GM23338 (cell line): ENCODE measurements at regions not wholly inside any gene's neighbourhood (a gene's known extent, or its start where the extent isn't known, plus 50 kb on each side); places are given as distances from the start of the nearest gene placed in this dataset.

Source experiments
- ATAC-seq: fragments of 200-7000 bp; cut with Tn5 transposase; 3 replicates; pipeline ENCODE4 v1.9.1; 2020
- DNase-seq: peaks from one replicate; pipeline ENCODE4 v3.0.0-alpha.2; 2015; ENCODE audit warnings: low spot score
- H2AFZ ChIP-seq: fragments of 200-600 bp; sonication (generic); 2 replicates; pipeline ENCODE4 v1.8.0; 2016; ENCODE audit warnings: antibody characterized with exemption, mild to moderate bottlenecking, moderate library complexity
- H3F3A ChIP-seq: fragments of 200-600 bp; sonication (generic); replicated peaks from 2 replicates; pipeline ENCODE4 v1.8.0; 2017; ENCODE audit warnings: antibody characterized with exemption, mixed run types, low read depth
- H3K27ac ChIP-seq: fragments of 200-600 bp; sonication (generic); 2 replicates; pipeline ENCODE4 v1.6.1; 2016; ENCODE audit warnings: low read depth
- H3K27me3 ChIP-seq: fragments of 200-600 bp; sonication (generic); 2 replicates; pipeline ENCODE4 v1.8.0; 2016; ENCODE audit warnings: mild to moderate bottlenecking, mixed run types, moderate library complexity; ENCODE audit not compliant: insufficient read depth
- H3K36me3 ChIP-seq: fragments of 200-600 bp; sonication (generic); 2 replicates; pipeline ENCODE4 v1.8.0; 2016; ENCODE audit warnings: mild to moderate bottlenecking; ENCODE audit not compliant: insufficient read depth
- H3K4me1 ChIP-seq: fragments of 200-600 bp; sonication (generic); 2 replicates; pipeline ENCODE4 v1.8.0; 2016; ENCODE audit warnings: mild to moderate bottlenecking, moderate library complexity; ENCODE audit not compliant: insufficient read depth
- H3K4me2 ChIP-seq: fragments of 200-600 bp; sonication (generic); 2 replicates; pipeline ENCODE4 v1.7.1; 2017; ENCODE audit warnings: mixed run types
- H3K4me3 ChIP-seq: fragments of 200-600 bp; sonication (generic); 2 replicates; pipeline ENCODE4 v1.6.1; 2016; ENCODE audit warnings: mixed run types
- H3K79me2 ChIP-seq: fragments of 200-600 bp; sonication (generic); replicated peaks from 2 replicates; pipeline ENCODE4 v1.8.0; 2017; ENCODE audit warnings: mild to moderate bottlenecking; ENCODE audit not compliant: insufficient read depth
- H3K9me2 ChIP-seq: fragments of 200-600 bp; sonication (generic); 2 replicates; pipeline ENCODE4 v1.8.0; 2017; ENCODE audit not compliant: insufficient read depth
- H4K20me1 ChIP-seq: fragments of 200-600 bp; sonication (generic); replicated peaks from 2 replicates; pipeline ENCODE4 v1.8.0; 2017; ENCODE audit warnings: mild to moderate bottlenecking; ENCODE audit not compliant: insufficient read depth
- H3K27ac Mint-ChIP-seq: 2 replicates; pipeline ENCODE4 v1.8.0; 2020; ENCODE audit warnings: inconsistent platforms, mild to moderate bottlenecking, moderate library complexity, mixed read lengths
- H3K27me3 Mint-ChIP-seq: 3 replicates; pipeline ENCODE4 v1.8.0; 2022; ENCODE audit warnings: low read depth, mild to moderate bottlenecking, moderate library complexity, mixed read lengths, inconsistent platforms; ENCODE audit not compliant: insufficient read depth, poor library complexity
- H3K36me3 Mint-ChIP-seq: 3 replicates; pipeline ENCODE4 v1.8.0; 2021; ENCODE audit warnings: low read depth, mild to moderate bottlenecking, inconsistent platforms, moderate library complexity, mixed read lengths
- H3K4me1 Mint-ChIP-seq: 3 replicates; pipeline ENCODE4 v1.8.0; 2020; ENCODE audit warnings: mild to moderate bottlenecking, inconsistent platforms, mixed read lengths
- H3K4me3 Mint-ChIP-seq: 3 replicates; pipeline ENCODE4 v1.8.0; 2021; ENCODE audit warnings: moderate library complexity, mild to moderate bottlenecking, inconsistent platforms, mixed read lengths
- H3K9me3 Mint-ChIP-seq: 3 replicates; pipeline ENCODE4 v1.8.0; 2020; ENCODE audit warnings: moderate library complexity, mild to moderate bottlenecking, inconsistent platforms, mixed read lengths
- CREB1 ChIP-seq: fragments of 250-450 bp; sonication (Bioruptor Pico); IDR thresholded peaks from 2 replicates; pipeline ENCODE4 v1.5.0; 2020; ENCODE audit warnings: low read depth, mild to moderate bottlenecking, moderate library complexity
- EZH2 ChIP-seq: fragments of 200-600 bp; sonication (generic); IDR thresholded peaks from one replicate; pipeline ENCODE4 v1.8.0; 2017; ENCODE audit warnings: antibody characterized with exemption, mild to moderate bottlenecking, low read depth; ENCODE audit not compliant: unreplicated experiment
- EZH2phosphoT487 ChIP-seq: fragments of 200-600 bp; sonication (generic); IDR thresholded peaks from one replicate; pipeline ENCODE4 v1.8.1; 2018; ENCODE audit warnings: antibody characterized with exemption; ENCODE audit not compliant: unreplicated experiment
- JUNB ChIP-seq: IDR thresholded peaks from one replicate; pipeline ENCODE4 v1.6.1; 2016; ENCODE audit warnings: antibody characterized with exemption; ENCODE audit not compliant: unreplicated experiment
- NANOG ChIP-seq: IDR thresholded peaks from 2 replicates; pipeline ENCODE4 v1.6.1; 2016; ENCODE audit warnings: antibody characterized with exemption, borderline replicate concordance
- POLR2AphosphoS5 ChIP-seq: IDR thresholded peaks from 2 replicates; pipeline ENCODE4 v1.6.1; 2016; ENCODE audit warnings: antibody characterized with exemption, low read depth
- STAT1 ChIP-seq: IDR thresholded peaks from one replicate; pipeline ENCODE4 v1.6.1; 2016; ENCODE audit warnings: antibody characterized with exemption; ENCODE audit not compliant: unreplicated experiment
- ZNF114 ChIP-seq: fragments of 250-450 bp; sonication (Bioruptor Pico); IDR thresholded peaks from 2 replicates; pipeline ENCODE4 v1.5.0; 2020; ENCODE audit warnings: mild to moderate bottlenecking, moderate library complexity
- ZNF331 ChIP-seq: fragments of 250-450 bp; sonication (Bioruptor Pico); IDR thresholded peaks from 2 replicates; pipeline ENCODE4 v1.5.0; 2020; ENCODE audit warnings: low read depth, mild to moderate bottlenecking, moderate library complexity
- TF ChIP-seq, protein P1 (sequence below): IDR thresholded peaks from 2 replicates; pipeline ENCODE4 v1.6.1; 2016; ENCODE audit warnings: antibody characterized with exemption
- TF ChIP-seq, protein P2 (sequence below), 2 experiments: fragments of 200-600 bp in 1 of 2; sonication (generic) in 1 of 2; conservative IDR thresholded peaks; 2 replicates each; pipeline versions ENCODE4 v1.5.1 to v1.6.1; 2016 to 2017; ENCODE audit warnings: antibody characterized with exemption in 2 of 2, low read depth in 2 of 2, mild to moderate bottlenecking in 2 of 2, moderate library complexity in 1 of 2
- TF ChIP-seq, protein P3 (sequence below): fragments of 250-450 bp; sonication (Bioruptor Pico); IDR thresholded peaks from 2 replicates; pipeline ENCODE4 v1.5.0; 2020; ENCODE audit warnings: mild to moderate bottlenecking, moderate library complexity
- TF ChIP-seq, protein P4 (sequence below): IDR thresholded peaks from one replicate; pipeline ENCODE4 v1.6.1; 2018; ENCODE audit warnings: antibody characterized with exemption; ENCODE audit not compliant: unreplicated experiment

DNA sequence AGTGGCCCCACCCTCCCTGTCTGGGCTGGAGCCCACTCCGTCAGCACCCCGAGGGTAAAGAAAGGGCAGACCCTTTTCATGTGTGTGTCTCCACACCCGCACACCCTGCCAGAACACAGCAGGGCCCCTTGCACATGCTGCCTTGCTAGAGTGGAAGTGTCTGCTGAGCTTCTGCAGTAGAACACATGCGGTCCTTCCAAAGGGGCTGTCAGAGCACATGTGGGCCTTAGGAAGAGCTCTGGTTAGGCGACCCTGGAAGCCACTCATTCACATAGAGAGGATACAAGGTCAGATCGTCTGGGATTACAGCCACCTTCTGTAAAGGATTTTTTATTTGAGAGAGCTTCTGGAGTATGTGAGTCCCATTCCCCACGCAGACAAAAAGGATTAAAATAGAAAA, 613.2 kb upstream of the RAB6C start:
- Histone ChIP-seq H2AFZ (no peak overlapping the region), H3K9me2 (no peaks in the 10 kb centered on the region), H3F3A (no peaks in the 10 kb centered on the region), H3K36me3 (no peaks in the 10 kb centered on the region), H3K4me1 (no peaks in the 10 kb centered on the region), H3K79me2 (no peaks in the 10 kb centered on the region), H4K20me1 (no peaks in the 10 kb centered on the region), H3K27me3 (no peaks in the 10 kb centered on the region), H3K27ac (no peak overlapping the region), H3K4me2 (no peak overlapping the region), H3K4me3 (no peak overlapping the region)
- no peaks in the 10 kb centered on the region for H3K36me3 Mint-ChIP-seq
- peaks cover 5% of the 10 kb centered on the region; the same call in 1 of the 3 replicates for H3K4me1 Mint-ChIP-seq
- no peak overlapping the region for H3K27ac Mint-ChIP-seq
- peaks cover 1% of the 10 kb centered on the region for H3K27me3 Mint-ChIP-seq
- H3K9me3 Mint-ChIP-seq, result no peaks in the 10 kb centered on the region
- ATAC-seq (no peak), DNase-seq (no peak)
- no peak overlapping the region for H3K4me3 Mint-ChIP-seq
- no peak for TF ChIP-seq NANOG
- no peak for TF ChIP-seq EZH2phosphoT487
- TF ChIP-seq JUNB, result no peak
- TF ChIP-seq ZNF114 (CRISPR knock-in tag), result no peak
- TF ChIP-seq, protein P1, sequence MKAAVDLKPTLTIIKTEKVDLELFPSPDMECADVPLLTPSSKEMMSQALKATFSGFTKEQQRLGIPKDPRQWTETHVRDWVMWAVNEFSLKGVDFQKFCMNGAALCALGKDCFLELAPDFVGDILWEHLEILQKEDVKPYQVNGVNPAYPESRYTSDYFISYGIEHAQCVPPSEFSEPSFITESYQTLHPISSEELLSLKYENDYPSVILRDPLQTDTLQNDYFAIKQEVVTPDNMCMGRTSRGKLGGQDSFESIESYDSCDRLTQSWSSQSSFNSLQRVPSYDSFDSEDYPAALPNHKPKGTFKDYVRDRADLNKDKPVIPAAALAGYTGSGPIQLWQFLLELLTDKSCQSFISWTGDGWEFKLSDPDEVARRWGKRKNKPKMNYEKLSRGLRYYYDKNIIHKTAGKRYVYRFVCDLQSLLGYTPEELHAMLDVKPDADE, result no peak
- no peak for TF ChIP-seq POLR2AphosphoS5
- no peak for TF ChIP-seq ZNF331 (CRISPR knock-in tag)
- TF ChIP-seq, protein P2, sequence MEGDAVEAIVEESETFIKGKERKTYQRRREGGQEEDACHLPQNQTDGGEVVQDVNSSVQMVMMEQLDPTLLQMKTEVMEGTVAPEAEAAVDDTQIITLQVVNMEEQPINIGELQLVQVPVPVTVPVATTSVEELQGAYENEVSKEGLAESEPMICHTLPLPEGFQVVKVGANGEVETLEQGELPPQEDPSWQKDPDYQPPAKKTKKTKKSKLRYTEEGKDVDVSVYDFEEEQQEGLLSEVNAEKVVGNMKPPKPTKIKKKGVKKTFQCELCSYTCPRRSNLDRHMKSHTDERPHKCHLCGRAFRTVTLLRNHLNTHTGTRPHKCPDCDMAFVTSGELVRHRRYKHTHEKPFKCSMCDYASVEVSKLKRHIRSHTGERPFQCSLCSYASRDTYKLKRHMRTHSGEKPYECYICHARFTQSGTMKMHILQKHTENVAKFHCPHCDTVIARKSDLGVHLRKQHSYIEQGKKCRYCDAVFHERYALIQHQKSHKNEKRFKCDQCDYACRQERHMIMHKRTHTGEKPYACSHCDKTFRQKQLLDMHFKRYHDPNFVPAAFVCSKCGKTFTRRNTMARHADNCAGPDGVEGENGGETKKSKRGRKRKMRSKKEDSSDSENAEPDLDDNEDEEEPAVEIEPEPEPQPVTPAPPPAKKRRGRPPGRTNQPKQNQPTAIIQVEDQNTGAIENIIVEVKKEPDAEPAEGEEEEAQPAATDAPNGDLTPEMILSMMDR (conservative IDR thresholded peaks at IDR 0.05; ENCODE audit: low read depth in 2 of 2), result no peak
- TF ChIP-seq, protein P3, sequence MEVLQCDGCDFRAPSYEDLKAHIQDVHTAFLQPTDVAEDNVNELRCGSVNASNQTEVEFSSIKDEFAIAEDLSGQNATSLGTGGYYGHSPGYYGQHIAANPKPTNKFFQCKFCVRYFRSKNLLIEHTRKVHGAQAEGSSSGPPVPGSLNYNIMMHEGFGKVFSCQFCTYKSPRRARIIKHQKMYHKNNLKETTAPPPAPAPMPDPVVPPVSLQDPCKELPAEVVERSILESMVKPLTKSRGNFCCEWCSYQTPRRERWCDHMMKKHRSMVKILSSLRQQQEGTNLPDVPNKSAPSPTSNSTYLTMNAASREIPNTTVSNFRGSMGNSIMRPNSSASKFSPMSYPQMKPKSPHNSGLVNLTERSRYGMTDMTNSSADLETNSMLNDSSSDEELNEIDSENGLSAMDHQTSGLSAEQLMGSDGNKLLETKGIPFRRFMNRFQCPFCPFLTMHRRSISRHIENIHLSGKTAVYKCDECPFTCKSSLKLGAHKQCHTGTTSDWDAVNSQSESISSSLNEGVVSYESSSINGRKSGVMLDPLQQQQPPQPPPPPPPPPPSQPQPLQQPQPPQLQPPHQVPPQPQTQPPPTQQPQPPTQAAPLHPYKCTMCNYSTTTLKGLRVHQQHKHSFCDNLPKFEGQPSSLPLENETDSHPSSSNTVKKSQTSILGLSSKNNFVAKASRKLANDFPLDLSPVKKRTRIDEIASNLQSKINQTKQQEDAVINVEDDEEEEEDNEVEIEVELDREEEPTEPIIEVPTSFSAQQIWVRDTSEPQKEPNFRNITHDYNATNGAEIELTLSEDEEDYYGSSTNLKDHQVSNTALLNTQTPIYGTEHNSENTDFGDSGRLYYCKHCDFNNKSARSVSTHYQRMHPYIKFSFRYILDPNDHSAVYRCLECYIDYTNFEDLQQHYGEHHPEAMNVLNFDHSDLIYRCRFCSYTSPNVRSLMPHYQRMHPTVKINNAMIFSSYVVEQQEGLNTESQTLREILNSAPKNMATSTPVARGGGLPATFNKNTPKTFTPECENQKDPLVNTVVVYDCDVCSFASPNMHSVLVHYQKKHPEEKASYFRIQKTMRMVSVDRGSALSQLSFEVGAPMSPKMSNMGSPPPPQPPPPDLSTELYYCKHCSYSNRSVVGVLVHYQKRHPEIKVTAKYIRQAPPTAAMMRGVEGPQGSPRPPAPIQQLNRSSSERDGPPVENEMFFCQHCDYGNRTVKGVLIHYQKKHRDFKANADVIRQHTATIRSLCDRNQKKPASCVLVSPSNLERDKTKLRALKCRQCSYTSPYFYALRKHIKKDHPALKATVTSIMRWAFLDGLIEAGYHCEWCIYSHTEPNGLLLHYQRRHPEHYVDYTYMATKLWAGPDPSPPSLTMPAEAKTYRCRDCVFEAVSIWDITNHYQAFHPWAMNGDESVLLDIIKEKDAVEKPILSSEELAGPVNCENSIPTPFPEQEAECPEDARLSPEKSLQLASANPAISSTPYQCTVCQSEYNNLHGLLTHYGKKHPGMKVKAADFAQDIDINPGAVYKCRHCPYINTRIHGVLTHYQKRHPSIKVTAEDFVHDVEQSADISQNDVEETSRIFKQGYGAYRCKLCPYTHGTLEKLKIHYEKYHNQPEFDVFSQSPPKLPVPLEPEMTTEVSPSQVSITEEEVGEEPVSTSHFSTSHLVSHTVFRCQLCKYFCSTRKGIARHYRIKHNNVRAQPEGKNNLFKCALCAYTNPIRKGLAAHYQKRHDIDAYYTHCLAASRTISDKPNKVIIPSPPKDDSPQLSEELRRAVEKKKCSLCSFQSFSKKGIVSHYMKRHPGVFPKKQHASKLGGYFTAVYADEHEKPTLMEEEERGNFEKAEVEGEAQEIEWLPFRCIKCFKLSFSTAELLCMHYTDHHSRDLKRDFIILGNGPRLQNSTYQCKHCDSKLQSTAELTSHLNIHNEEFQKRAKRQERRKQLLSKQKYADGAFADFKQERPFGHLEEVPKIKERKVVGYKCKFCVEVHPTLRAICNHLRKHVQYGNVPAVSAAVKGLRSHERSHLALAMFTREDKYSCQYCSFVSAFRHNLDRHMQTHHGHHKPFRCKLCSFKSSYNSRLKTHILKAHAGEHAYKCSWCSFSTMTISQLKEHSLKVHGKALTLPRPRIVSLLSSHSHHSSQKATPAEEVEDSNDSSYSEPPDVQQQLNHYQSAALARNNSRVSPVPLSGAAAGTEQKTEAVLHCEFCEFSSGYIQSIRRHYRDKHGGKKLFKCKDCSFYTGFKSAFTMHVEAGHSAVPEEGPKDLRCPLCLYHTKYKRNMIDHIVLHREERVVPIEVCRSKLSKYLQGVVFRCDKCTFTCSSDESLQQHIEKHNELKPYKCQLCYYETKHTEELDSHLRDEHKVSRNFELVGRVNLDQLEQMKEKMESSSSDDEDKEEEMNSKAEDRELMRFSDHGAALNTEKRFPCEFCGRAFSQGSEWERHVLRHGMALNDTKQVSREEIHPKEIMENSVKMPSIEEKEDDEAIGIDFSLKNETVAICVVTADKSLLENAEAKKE (CRISPR knock-in tag), result no peak
- no peak for TF ChIP-seq CREB1 (CRISPR knock-in tag)
- TF ChIP-seq, protein P4, sequence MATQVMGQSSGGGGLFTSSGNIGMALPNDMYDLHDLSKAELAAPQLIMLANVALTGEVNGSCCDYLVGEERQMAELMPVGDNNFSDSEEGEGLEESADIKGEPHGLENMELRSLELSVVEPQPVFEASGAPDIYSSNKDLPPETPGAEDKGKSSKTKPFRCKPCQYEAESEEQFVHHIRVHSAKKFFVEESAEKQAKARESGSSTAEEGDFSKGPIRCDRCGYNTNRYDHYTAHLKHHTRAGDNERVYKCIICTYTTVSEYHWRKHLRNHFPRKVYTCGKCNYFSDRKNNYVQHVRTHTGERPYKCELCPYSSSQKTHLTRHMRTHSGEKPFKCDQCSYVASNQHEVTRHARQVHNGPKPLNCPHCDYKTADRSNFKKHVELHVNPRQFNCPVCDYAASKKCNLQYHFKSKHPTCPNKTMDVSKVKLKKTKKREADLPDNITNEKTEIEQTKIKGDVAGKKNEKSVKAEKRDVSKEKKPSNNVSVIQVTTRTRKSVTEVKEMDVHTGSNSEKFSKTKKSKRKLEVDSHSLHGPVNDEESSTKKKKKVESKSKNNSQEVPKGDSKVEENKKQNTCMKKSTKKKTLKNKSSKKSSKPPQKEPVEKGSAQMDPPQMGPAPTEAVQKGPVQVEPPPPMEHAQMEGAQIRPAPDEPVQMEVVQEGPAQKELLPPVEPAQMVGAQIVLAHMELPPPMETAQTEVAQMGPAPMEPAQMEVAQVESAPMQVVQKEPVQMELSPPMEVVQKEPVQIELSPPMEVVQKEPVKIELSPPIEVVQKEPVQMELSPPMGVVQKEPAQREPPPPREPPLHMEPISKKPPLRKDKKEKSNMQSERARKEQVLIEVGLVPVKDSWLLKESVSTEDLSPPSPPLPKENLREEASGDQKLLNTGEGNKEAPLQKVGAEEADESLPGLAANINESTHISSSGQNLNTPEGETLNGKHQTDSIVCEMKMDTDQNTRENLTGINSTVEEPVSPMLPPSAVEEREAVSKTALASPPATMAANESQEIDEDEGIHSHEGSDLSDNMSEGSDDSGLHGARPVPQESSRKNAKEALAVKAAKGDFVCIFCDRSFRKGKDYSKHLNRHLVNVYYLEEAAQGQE, result no peak
- TF ChIP-seq EZH2, result no peak
- TF ChIP-seq STAT1, result no peak
